HepG2 (cell line): ENCODE measurements at regions not wholly inside any gene's neighbourhood (a gene's known extent, or its start where the extent isn't known, plus 50 kb on each side); places are given as distances from the start of the nearest gene placed in this dataset.

Source experiments
- CC2D1A ChIP-seq: sonication (generic); formaldehyde crosslinking; IDR thresholded peaks from 2 replicates; pipeline ENCODE4 v1.8.1; 2023; ENCODE audit warnings: mild to moderate bottlenecking, missing genetic modification reagents
- ELF1 ChIP-seq: sonication (generic); formaldehyde crosslinking; IDR thresholded peaks from 2 replicates; pipeline ENCODE4 v1.4.0; 2020; ENCODE audit warnings: missing genetic modification reagents
- ELF4 ChIP-seq: sonication (generic); formaldehyde crosslinking; IDR thresholded peaks from 2 replicates; pipeline ENCODE4 v1.5.0; 2020; ENCODE audit warnings: missing genetic modification reagents, mild to moderate bottlenecking, moderate library complexity, borderline replicate concordance
- FOXO1 ChIP-seq: sonication (generic); formaldehyde crosslinking; IDR thresholded peaks from 2 replicates; pipeline ENCODE4 v1.4.0; 2020; ENCODE audit warnings: missing genetic modification reagents
- MAF1 ChIP-seq: sonication (generic); formaldehyde crosslinking; IDR thresholded peaks from 2 replicates; pipeline ENCODE4 v1.5.0; 2020; ENCODE audit warnings: missing genetic modification reagents, borderline replicate concordance
- MZF1 ChIP-seq: sonication (generic); formaldehyde crosslinking; IDR thresholded peaks from 2 replicates; pipeline ENCODE4 v1.8.1; 2023; ENCODE audit warnings: mild to moderate bottlenecking, missing genetic modification reagents, borderline replicate concordance
- POGZ ChIP-seq: sonication (generic); formaldehyde crosslinking; IDR thresholded peaks from 2 replicates; pipeline ENCODE4 v1.4.0; 2020; ENCODE audit warnings: mild to moderate bottlenecking, missing genetic modification reagents
- RARA ChIP-seq: IDR thresholded peaks from 2 replicates; pipeline ENCODE4 v1.6.1; 2016; ENCODE audit warnings: missing genetic modification reagents, missing compliant biosample characterization
- STAG1 ChIP-seq: sonication (generic); formaldehyde crosslinking; IDR thresholded peaks from 2 replicates; pipeline ENCODE4 v1.4.0; 2020; ENCODE audit warnings: missing genetic modification reagents
- SUZ12 ChIP-seq: fragments of 150-350 bp; IDR thresholded peaks from 2 replicates; pipeline ENCODE4 v1.6.1; 2014; ENCODE audit warnings: low read depth, low read length
- YEATS4 ChIP-seq: sonication (generic); formaldehyde crosslinking; IDR thresholded peaks from 2 replicates; pipeline ENCODE4 v1.4.0; 2020; ENCODE audit warnings: missing genetic modification reagents, borderline replicate concordance
- ZBTB44 ChIP-seq: sonication (generic); formaldehyde crosslinking; IDR thresholded peaks from 2 replicates; pipeline ENCODE4 v1.4.0; 2020; ENCODE audit warnings: missing genetic modification reagents
- ZGPAT ChIP-seq: IDR thresholded peaks from 2 replicates; pipeline ENCODE4 v1.6.1; 2016; ENCODE audit warnings: mild to moderate bottlenecking
- ZMAT3 ChIP-seq: sonication (generic); formaldehyde crosslinking; conservative IDR thresholded peaks from 2 replicates; pipeline ENCODE4 v1.7.0; 2021; ENCODE audit warnings: missing genetic modification reagents
- ZMYM2 ChIP-seq: sonication (generic); formaldehyde crosslinking; IDR thresholded peaks from 2 replicates; pipeline ENCODE4 v1.8.0; 2022; ENCODE audit warnings: mild to moderate bottlenecking, missing genetic modification reagents
- ZNF207 ChIP-seq: fragments of 450-650 bp; IDR thresholded peaks from 2 replicates; pipeline ENCODE4 v1.6.1; 2016; ENCODE audit warnings: antibody characterized with exemption, borderline replicate concordance
- ZNF512B ChIP-seq: sonication (generic); formaldehyde crosslinking; IDR thresholded peaks from 2 replicates; pipeline ENCODE4 v1.5.1; 2020; ENCODE audit warnings: missing genetic modification reagents, mild to moderate bottlenecking, borderline replicate concordance
- ZNF549 ChIP-seq: sonication (generic); formaldehyde crosslinking; IDR thresholded peaks from 2 replicates; pipeline ENCODE4 v1.5.0; 2020; ENCODE audit warnings: missing genetic modification reagents
- ZNF589 ChIP-seq: sonication (generic); formaldehyde crosslinking; conservative IDR thresholded peaks from 2 replicates; pipeline ENCODE4 v1.8.0; 2022; ENCODE audit warnings: mild to moderate bottlenecking, moderate library complexity, missing genetic modification reagents
- ZNF709 ChIP-seq: sonication (generic); formaldehyde crosslinking; IDR thresholded peaks from 2 replicates; pipeline ENCODE4 v1.5.0; 2020; ENCODE audit warnings: mild to moderate bottlenecking, missing genetic modification reagents
- ZNF784 ChIP-seq: sonication (generic); formaldehyde crosslinking; IDR thresholded peaks from 2 replicates; pipeline ENCODE4 v1.5.1; 2020; ENCODE audit warnings: missing genetic modification reagents, mild to moderate bottlenecking, borderline replicate concordance
- ZUFSP ChIP-seq: sonication (generic); formaldehyde crosslinking; IDR thresholded peaks from 2 replicates; pipeline ENCODE4 v1.9.0; 2021; ENCODE audit warnings: missing genetic modification reagents, mild to moderate bottlenecking, borderline replicate concordance
- ZZZ3 ChIP-seq: sonication (generic); formaldehyde crosslinking; IDR thresholded peaks from 2 replicates; pipeline ENCODE4 v1.4.0; 2020; ENCODE audit warnings: missing genetic modification reagents, mild to moderate bottlenecking, borderline replicate concordance

GRCh38 chr5:92916036-92916435 lies 665.0 kb downstream of the NR2F1-AS1 start (continued):
- TF ChIP-seq ELF4 (CRISPR knock-in tag) (no peak), ZNF709 (CRISPR knock-in tag) (no peak), ZBTB44 (CRISPR knock-in tag) (no peak), ZGPAT (peak; percentile 41; the same call in 1 of the 2 replicates), ZMYM2 (no peak), RARA (CRISPR knock-in tag) (peak; percentile 46; the same call in 1 of the 2 replicates), CC2D1A (CRISPR knock-in tag) (no peak), SUZ12 (no peak), ZNF589 (CRISPR knock-in tag) (no peak), ZMAT3 (CRISPR knock-in tag) (no peak), ZUFSP (CRISPR knock-in tag) (no peak), FOXO1 (CRISPR knock-in tag) (no peak), ELF1 (no peak), ZNF512B (no peak), MAF1 (CRISPR knock-in tag) (no peak), YEATS4 (CRISPR knock-in tag) (no peak), ZNF549 (CRISPR knock-in tag) (no peak), POGZ (CRISPR knock-in tag) (peak; percentile 67), ZZZ3 (CRISPR knock-in tag) (no peak), ZNF784 (no peak), MZF1 (no peak), ZNF207 (no peak), STAG1 (peak; percentile 62)
